ENCODE measurements at regions not wholly inside any gene's neighbourhood (a gene's known extent, or its start where the extent isn't known, plus 50 kb on each side); places are given as distances from the start of the nearest gene placed in this dataset.

DNA sequence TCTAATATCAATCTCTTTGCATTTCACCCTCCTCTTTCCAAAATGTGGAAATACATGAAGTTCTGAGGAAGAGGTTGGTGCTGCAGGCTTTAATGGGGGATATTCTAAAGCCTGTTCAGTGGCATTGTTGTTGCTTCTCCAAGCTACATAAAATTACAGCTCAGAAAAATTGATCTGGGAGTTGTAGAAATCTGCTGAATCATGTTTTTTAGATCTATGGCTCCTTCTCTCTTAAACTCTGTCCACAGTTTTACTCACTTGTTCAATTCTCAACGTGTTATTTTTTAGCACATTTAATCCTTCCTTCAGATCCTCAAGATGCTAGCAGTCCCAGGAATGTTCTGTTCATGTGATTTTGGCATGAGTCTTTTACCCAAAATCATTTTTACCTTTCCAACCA lies 949.5 kb upstream of the ADGRL3 start:
- TF ChIP-seq, protein P1, sequence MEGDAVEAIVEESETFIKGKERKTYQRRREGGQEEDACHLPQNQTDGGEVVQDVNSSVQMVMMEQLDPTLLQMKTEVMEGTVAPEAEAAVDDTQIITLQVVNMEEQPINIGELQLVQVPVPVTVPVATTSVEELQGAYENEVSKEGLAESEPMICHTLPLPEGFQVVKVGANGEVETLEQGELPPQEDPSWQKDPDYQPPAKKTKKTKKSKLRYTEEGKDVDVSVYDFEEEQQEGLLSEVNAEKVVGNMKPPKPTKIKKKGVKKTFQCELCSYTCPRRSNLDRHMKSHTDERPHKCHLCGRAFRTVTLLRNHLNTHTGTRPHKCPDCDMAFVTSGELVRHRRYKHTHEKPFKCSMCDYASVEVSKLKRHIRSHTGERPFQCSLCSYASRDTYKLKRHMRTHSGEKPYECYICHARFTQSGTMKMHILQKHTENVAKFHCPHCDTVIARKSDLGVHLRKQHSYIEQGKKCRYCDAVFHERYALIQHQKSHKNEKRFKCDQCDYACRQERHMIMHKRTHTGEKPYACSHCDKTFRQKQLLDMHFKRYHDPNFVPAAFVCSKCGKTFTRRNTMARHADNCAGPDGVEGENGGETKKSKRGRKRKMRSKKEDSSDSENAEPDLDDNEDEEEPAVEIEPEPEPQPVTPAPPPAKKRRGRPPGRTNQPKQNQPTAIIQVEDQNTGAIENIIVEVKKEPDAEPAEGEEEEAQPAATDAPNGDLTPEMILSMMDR (IDR thresholded peaks at IDR 0.05): no peak
- TF ChIP-seq POLR2A (IDR thresholded peaks at IDR 0.05) (no peak), POLR2AphosphoS5 (IDR thresholded peaks at IDR 0.05) (no peak)

Measured in sigmoid colon (tissue), 4 donors.